HCT116 (cell line): ENCODE measurements at regions not wholly inside any gene's neighbourhood (a gene's known extent, or its start where the extent isn't known, plus 50 kb on each side); places are given as distances from the start of the nearest gene placed in this dataset.

ENCODE experiments used
- ATAC-seq: fragments of 200-7000 bp; cut with Tn5 transposase; 2 replicates; pipeline ENCODE4 v1.9.1; 2020; ENCODE audit warnings: mild to moderate bottlenecking, moderate library complexity
- BruUV-seq: library from RNA; stranded (reverse); fragments of 400-500 nt; replicated peaks from 2 replicates; lab custom pipeline; 2021; lab: Mats Ljungman, UMichigan
- CTCF ChIA-PET: fragments of 300-600 bp; sonication (Branson Sonifier 250); formaldehyde crosslinking; loops from one replicate; lab custom pipeline; 2021; ENCODE audit warnings: antibody characterized with exemption; lab: Charles Lee
- POLR2A ChIA-PET: fragments of 300-600, 350-600 bp; sonication (Branson Sonifier 250); formaldehyde crosslinking; loops from one replicate; lab custom pipeline; 2021; ENCODE audit warnings: antibody characterized with exemption; lab: Charles Lee
- RAD21 ChIA-PET, 2 experiments: fragments of 300-600 bp; sonication (Branson Sonifier 250); formaldehyde crosslinking; loops; one replicate each; lab custom pipeline; 2023; ENCODE audit warnings: low total read pairs in 2 of 2; ENCODE audit not compliant: uncharacterized antibody in 2 of 2, unreplicated experiment in 2 of 2, low non-redundant PET in 1 of 2; lab: Charles Lee
- DNase-seq: peaks from one replicate; pipeline ENCODE4 v3.0.0-alpha.2; 2010; ENCODE audit warnings: low read depth, low spot score
- H2AFZ ChIP-seq: fragments of 200-600 bp; shearing (Covaris generic), sonication (generic); 2 replicates; pipeline ENCODE4 v1.6.1; 2017; ENCODE audit warnings: low read depth, mixed run types, mixed read lengths, antibody characterized with exemption, low read length; ENCODE audit not compliant: poor library complexity, severe bottlenecking
- H3K27ac ChIP-seq: 2 replicates; pipeline ENCODE4 v1.5.1; 2012; ENCODE audit warnings: low read depth, low read length
- H3K27me3 ChIP-seq: fragments of 200-600 bp; sonication (generic); 2 replicates; pipeline ENCODE4 v1.6.1; 2016; ENCODE audit warnings: mixed run types, low read length, mixed read lengths; ENCODE audit not compliant: insufficient read depth
- H3K36me3 ChIP-seq, 2 experiments: fragments of 200-500 bp in 1 of 2; fragments of 200-600 bp in 1 of 2; sonication (Bioruptor generic) in 1 of 2; sonication (generic) in 1 of 2; 2 replicates each; pipeline versions ENCODE4 v1.5.1 to v1.6.1; 2014 to 2016; ENCODE audit warnings: low read length in 2 of 2, inconsistent platforms in 1 of 2, mixed read lengths in 1 of 2, mixed run types in 1 of 2; ENCODE audit not compliant: insufficient read depth in 2 of 2, control insufficient read depth in 1 of 2
- H3K4me1 ChIP-seq, 2 experiments: fragments of 200-600 bp in 1 of 2; sonication (generic) in 1 of 2; 2 replicates each; pipeline versions ENCODE4 v1.5.1 to v1.6.1; 2012 to 2017; ENCODE audit warnings: low read length in 2 of 2, inconsistent platforms in 1 of 2, mild to moderate bottlenecking in 1 of 2, mixed read lengths in 1 of 2, mixed run types in 1 of 2, moderate library complexity in 1 of 2; ENCODE audit not compliant: insufficient read depth in 2 of 2, control insufficient read depth in 1 of 2
- H3K4me2 ChIP-seq: fragments of 200-600 bp; sonication (generic); 2 replicates; pipeline ENCODE4 v1.6.1; 2017; ENCODE audit warnings: mixed run types, low read length, mixed read lengths
- H3K4me3 ChIP-seq, 2 experiments: fragments of 200-600 bp in 1 of 2; sonication (generic) in 1 of 2; replicated peaks in 1 of 2; 2 replicates each; pipeline ENCODE4 v1.5.1; 2011 to 2016; ENCODE audit warnings: low read length in 2 of 2, control low read depth in 1 of 2, low read depth in 1 of 2, mild to moderate bottlenecking in 1 of 2, mixed read lengths in 1 of 2, mixed run types in 1 of 2
- H3K79me2 ChIP-seq: fragments of 200-600 bp; sonication (generic); 2 replicates; pipeline ENCODE4 v1.6.1; 2017; ENCODE audit warnings: mild to moderate bottlenecking, mixed run types, low read length, moderate library complexity, mixed read lengths; ENCODE audit not compliant: insufficient read depth
- H3K9ac ChIP-seq: fragments of 200-600 bp; sonication (generic); 2 replicates; pipeline ENCODE4 v1.6.1; 2016; ENCODE audit warnings: low read length, mixed read lengths
- H3K9me2 ChIP-seq: fragments of 200-600 bp; sonication (generic), shearing (Covaris generic); 2 replicates; pipeline ENCODE4 v1.6.1; 2017; ENCODE audit warnings: mixed run types, mild to moderate bottlenecking, moderate library complexity; ENCODE audit not compliant: insufficient read depth
- H3K9me3 ChIP-seq, 2 experiments: fragments of 200-500 bp in 1 of 2; fragments of 200-600 bp in 1 of 2; sonication (Bioruptor generic) in 1 of 2; sonication (generic) in 1 of 2; 2 replicates each; pipeline ENCODE4 v1.6.1; 2014 to 2017; ENCODE audit warnings: low read length in 2 of 2, mixed read lengths in 2 of 2, inconsistent platforms in 1 of 2, low read depth in 1 of 2, mild to moderate bottlenecking in 1 of 2, mixed run types in 1 of 2, moderate library complexity in 1 of 2; ENCODE audit not compliant: control insufficient read depth in 1 of 2, insufficient read depth in 1 of 2
- H4K20me1 ChIP-seq: fragments of 200-600 bp; sonication (generic), shearing (Covaris generic); 2 replicates; pipeline ENCODE4 v1.6.1; 2017; ENCODE audit warnings: mixed run types, mild to moderate bottlenecking, moderate library complexity; ENCODE audit not compliant: insufficient read depth
- EZH2 ChIP-seq: fragments of 200-600 bp; sonication (generic); IDR thresholded peaks from 2 replicates; pipeline ENCODE4 v1.6.1; 2017; ENCODE audit warnings: antibody characterized with exemption, mixed run types
- TCF7L2 ChIP-seq: IDR thresholded peaks from 2 replicates; pipeline ENCODE4 v1.7.0; 2011; ENCODE audit warnings: borderline replicate concordance, inconsistent platforms; ENCODE audit not compliant: insufficient read depth, insufficient read length; ENCODE audit errors: extremely low read depth
- intact Hi-C: fragments of 100-400 bp; cut with micrococcal nuclease; formaldehyde crosslinking; loops from 2 replicates; pipeline ENCODE4 v1.10.0; 2022
- TF ChIP-seq, protein P1 (sequence below): IDR thresholded peaks from 2 replicates; pipeline ENCODE4 v1.6.1; 2012; ENCODE audit warnings: low read depth

GRCh38 chr20:63100926-63101699 is 94.3 kb upstream of the BHLHE23 start:
- Histone ChIP-seq H2AFZ (no peak overlapping the region), H3K27ac (no peak overlapping the region), H3K79me2 (no peaks in the 10 kb centered on the region), H4K20me1 (no peaks in the 10 kb centered on the region), H3K9me3 (no peaks in the 10 kb centered on the region), H3K4me1 (peaks cover 3 to 15% of the 10 kb centered on the region in 2 experiments), H3K36me3 (no peaks in the 10 kb centered on the region), H3K9me2 (no peaks in the 10 kb centered on the region), H3K4me2 (no peak overlapping the region), H3K4me3 (no peak overlapping the region; a peak in 1 of 4 replicates), H3K9ac (no peak overlapping the region), H3K27me3 (peaks cover 4% of the 10 kb centered on the region; the same call in 1 of the 2 replicates)
- no peak for TF ChIP-seq EZH2
- TF ChIP-seq, protein P1, sequence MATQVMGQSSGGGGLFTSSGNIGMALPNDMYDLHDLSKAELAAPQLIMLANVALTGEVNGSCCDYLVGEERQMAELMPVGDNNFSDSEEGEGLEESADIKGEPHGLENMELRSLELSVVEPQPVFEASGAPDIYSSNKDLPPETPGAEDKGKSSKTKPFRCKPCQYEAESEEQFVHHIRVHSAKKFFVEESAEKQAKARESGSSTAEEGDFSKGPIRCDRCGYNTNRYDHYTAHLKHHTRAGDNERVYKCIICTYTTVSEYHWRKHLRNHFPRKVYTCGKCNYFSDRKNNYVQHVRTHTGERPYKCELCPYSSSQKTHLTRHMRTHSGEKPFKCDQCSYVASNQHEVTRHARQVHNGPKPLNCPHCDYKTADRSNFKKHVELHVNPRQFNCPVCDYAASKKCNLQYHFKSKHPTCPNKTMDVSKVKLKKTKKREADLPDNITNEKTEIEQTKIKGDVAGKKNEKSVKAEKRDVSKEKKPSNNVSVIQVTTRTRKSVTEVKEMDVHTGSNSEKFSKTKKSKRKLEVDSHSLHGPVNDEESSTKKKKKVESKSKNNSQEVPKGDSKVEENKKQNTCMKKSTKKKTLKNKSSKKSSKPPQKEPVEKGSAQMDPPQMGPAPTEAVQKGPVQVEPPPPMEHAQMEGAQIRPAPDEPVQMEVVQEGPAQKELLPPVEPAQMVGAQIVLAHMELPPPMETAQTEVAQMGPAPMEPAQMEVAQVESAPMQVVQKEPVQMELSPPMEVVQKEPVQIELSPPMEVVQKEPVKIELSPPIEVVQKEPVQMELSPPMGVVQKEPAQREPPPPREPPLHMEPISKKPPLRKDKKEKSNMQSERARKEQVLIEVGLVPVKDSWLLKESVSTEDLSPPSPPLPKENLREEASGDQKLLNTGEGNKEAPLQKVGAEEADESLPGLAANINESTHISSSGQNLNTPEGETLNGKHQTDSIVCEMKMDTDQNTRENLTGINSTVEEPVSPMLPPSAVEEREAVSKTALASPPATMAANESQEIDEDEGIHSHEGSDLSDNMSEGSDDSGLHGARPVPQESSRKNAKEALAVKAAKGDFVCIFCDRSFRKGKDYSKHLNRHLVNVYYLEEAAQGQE: no peak
- TF ChIP-seq TCF7L2: no peak
- DNase-seq (no peak), ATAC-seq (no peak)
- ChIA-PET POLR2A (no interaction called here), RAD21 (no interaction called here), CTCF (no interaction called here)
- no TSS peak for BruUV-seq
- intact Hi-C loops: no loop called here
